ENCODE measurements at regions not wholly inside any gene's neighbourhood (a gene's known extent, or its start where the extent isn't known, plus 50 kb on each side); places are given as distances from the start of the nearest gene placed in this dataset.

GRCh38 chr2:156110890-156111289 lies 221.6 kb downstream of the NR4A2 start:
- peak; percentile 4; the same call in 1 of the 2 replicates for TF ChIP-seq CTCF (IDR thresholded peaks at IDR 0.05)
- no peak for TF ChIP-seq ZFX (IDR thresholded peaks at IDR 0.05; ENCODE audit: borderline replicate concordance)
